GM18508 (cell line): ENCODE measurements at regions not wholly inside any gene's neighbourhood (a gene's known extent, or its start where the extent isn't known, plus 50 kb on each side); places are given as distances from the start of the nearest gene placed in this dataset.
"Not testable (repeated sequence)": the region's sequence is repeated elsewhere in the genome, so short reads cannot be mapped to it uniquely, and the experiment has no call there.

Experiments
- ATAC-seq: cut with Tn5 transposase; IDR thresholded peaks from one replicate; pipeline ENCODE4 v1.9.1; 2021; ENCODE audit warnings: moderate number of reproducible peaks; ENCODE audit not compliant: insufficient read depth, unreplicated experiment

DNA sequence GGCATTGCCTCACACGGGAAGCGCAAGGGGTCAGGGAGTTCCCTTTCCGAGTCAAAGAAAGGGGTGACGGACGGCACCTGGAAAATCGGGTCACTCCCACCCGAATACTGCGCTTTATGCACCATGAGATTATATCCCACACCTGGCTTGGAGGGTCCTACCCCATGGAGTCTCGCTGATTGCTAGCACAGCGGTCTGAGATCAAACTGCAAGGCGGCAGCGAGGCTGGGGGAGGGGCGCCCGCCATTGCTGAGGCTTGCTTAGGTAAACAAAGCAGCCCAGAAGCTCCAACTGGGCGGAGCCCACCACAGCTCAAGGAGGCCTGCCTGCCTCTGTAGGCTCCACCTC lies 145.1 kb upstream of the BCL6 start:
- not testable (repeated sequence) for ATAC-seq

DNA sequence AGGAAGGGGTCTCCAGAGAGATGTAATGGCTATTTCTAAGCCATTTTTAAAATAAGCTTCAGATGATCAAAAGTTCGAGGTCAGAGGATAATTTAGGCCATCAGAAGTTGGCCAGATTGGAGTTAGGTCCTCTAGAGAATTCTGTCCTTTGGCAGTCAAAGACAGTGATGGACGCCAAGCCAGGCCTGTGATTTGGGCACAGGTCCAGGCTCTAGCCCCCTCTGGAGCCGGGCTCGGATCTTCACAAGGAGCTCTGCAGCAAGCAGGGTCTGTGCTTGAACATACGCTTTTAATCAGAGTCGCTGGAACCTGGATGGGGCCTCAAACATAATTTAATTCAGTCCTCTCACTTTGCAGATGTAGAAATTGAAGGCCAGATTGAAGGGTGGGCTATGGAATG lies 151.4 kb upstream of the BCL6 start:
- ATAC-seq, result no peak

DNA sequence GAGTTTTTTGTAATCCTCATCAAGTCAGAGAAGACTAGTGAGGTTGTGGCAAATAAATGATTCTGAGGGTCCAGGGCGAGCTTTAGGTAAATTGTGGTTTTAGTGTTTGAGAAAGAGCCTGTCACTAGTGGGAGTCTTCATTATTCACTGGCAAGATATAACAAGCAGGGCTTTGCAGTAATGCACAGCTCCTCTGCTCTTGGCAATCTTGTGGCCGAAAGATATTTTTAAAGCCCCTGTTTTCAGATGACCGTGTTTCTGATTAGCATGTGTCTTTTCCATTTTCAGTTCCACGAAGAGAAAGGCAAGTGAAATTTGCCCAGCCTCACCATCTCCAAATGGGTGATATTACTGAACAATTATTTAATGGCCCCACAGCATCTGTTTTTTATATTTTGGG lies 154.0 kb upstream of the BCL6 start:
- ATAC-seq, result no peak

DNA sequence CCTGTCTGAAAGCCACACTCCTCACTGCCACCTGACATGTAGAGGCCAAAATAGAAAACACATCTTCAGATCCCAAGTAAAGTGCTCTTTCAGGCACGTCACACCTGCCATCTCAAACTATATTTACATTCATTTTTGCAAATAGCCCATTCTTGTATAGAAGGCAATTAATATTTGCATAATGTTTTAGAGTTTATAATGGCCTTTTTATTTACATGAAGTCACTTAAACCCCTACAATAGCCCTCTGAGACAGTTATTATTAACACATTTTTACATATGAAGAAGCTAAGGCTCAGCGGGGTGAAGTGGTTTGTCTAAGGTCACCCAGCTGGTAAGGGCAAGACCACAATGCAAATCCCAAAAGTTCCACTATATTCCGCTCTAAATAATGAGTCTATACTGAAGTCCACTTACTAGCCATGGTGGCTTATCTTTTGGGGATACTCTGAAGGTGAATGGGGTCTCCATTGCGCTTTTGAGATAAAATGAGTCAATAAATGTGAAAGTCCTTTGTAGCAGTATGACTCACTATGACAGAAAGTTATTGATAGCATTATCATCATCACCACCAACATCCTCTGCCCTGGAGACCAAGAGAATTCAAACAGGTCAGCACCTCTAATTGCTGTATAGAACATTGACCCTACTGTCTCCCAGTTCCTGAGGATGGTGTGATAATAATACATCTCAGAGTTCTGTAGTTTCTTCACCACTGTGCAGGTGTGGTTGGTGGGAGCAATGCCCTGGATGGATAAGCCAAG lies 155.9 kb upstream of the BCL6 start:
- no peak for ATAC-seq

DNA sequence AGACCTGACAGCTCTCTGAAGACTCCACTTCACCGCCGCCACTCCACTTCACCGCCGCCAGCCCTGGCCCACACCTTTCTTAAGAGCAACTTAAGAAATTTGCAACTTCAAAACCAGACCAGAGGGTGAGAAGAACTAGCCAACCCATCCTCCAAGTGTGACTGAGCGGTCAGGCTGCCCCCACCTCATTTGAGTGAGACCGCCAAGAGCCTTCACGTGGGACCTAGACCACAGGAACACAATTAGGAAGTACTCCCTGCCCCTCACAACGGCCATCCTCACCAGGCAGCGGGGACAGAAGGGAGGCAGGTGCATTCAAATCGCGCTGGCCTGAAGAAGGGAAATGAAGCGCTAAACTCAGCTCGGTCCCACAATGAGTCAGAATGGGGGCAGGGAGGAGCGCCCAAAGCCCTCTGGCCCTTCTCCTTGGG lies 156.8 kb upstream of the BCL6 start:
- no peak for ATAC-seq

DNA sequence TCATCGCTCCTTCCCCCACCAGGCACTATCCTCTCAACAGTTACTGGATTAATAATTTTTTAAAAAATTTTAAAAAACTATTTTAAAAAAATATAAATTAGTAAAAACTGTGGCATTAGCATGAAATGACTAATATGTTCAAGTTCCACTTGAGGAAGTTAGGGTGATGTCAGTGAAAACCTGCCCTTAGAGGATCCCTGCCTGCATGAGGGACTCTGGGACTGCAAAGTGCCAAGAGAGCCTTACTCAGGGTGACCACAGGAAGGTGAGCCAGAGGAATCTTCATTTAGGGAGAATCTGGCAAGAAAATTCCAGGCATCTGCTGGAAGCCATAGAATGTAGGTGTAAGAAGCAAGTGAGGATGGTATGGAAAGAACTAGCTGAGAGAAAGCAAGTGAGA lies 157.7 kb upstream of the BCL6 start:
- ATAC-seq, result no peak

DNA sequence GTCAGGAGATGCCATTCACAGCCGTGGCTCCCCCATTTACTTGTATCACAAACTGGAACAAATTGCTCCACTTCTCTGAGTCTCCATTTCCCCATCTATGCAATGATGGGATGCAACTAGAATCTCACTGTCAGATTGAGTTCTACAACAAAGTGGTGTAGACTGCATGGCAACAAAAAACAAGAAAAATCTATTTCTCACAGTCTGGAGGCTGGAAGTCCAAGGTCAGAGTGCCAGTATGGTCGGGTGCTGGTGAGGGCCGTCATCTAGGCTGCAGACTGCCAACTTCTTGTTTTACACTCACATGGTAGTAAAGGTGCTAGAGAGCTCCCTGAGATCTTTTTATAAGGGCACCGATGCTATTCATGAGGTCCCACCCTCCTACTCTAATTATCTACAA lies 158.4 kb upstream of the BCL6 start:
- no peak for ATAC-seq

DNA sequence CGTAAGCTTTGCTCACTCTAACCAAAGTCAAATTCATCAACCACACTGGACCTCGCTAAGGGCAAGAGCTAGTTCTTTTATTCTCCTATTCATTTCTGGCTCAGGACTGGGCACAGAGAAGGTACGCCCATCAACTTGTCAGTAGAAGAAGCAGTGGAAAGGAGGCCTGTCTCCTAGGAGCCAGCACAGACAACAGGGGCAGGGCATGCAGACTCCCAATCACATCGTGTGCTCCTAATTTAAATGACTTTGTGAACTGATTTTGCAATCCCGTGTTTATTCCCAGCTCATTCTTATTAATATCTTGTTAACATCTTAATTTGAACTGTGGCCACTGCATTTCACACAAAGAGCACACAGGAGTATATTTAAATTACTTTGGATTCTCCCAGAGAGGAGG lies 161.1 kb upstream of the BCL6 start:
- no peak for ATAC-seq

DNA sequence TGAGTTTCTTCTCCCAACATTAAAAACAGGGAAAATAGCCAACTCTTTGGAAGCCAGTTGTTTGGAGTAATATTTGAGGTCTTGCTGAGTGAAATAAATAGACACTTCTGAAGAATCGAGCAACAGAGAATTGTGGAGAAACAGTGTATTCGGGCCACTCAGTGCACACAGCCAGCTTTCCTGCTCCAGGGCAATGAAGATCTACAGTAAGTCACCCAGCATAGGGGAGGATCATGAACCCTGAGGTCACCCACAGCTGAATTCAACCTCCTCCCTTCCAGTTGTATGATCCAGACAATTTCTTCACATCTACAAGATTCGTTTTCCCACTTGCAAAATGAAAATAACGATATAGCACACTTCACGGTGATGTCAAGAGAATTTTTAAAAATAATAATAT lies 161.7 kb upstream of the BCL6 start:
- no peak for ATAC-seq

DNA sequence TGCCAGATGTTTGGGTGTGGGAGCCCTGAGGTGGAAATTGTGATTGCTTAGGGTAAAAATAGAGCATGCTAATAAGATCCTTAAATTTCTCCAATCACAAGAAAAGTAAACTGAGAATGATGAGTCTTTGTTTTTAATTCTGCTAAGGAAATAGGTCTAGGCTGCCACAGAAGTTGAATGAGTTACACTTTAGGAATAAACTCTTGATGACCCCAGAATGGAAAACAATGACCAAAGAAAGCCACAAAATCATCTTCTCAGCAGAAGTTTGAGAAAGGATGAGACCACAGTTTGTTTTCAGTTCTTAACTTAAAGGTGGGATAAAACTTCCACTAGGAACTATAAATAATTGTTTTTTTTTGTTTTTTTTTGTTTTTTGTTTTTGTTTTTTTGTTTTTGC lies 164.6 kb upstream of the BCL6 start:
- ATAC-seq, result no peak

DNA sequence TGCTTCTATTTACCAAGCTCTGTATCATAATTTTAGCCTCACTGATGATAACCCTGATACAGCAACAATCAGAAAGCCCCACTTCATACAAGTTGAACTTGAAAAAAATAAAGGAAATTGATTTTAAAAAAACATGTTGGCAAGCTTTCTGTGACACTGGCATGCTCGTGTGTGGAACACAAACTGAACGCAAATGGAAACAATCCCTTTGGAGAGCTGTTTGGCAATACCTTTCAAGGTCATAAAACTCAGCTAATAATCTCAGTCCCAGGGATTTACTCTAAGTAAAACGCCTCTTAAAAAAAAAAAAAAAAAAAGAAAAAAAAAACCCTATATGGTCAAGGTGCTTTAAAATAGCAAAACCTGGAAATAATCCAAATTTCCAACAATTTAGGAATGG lies 166.7 kb upstream of the BCL6 start:
- ATAC-seq, result no peak

DNA sequence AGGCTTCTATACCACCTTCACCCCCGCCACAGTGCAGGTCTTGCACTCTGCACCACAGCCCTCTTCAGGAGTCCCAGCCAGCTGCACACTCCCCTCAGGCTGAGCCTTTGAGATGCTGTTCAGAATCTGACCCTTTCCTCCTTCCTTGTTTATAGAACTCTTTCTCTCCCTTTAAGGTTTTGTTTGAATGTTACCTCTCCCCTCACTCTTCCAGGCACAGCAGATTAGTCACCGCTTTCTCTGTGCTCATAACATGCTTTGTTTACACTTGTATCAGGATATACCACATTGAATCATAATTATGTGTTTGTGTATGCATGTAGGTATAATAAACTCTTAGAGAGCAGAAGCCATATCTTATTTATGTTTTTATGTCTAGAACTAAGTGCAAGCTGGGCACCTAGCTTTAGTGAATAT lies 168.4 kb upstream of the BCL6 start:
- ATAC-seq, result no peak

DNA sequence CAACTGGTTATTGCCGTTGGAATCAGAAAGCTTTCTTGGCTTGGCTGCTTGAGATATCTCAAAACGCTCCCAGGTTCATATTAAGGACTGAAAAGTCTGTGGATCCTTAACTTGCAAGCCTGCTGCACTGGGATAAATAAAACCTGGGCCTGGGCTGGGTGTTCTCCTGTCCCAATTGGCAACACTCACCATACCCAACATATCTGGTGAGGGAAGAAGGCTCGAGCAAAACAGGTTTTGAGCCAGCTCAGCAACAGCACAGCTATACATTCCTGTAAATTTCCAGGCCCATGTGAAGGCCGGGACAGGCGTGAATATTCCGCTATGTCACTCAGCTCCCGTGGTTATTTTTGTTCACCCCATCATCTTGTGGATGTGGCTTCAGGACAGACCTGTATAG lies 169.0 kb upstream of the BCL6 start:
- no peak for ATAC-seq

DNA sequence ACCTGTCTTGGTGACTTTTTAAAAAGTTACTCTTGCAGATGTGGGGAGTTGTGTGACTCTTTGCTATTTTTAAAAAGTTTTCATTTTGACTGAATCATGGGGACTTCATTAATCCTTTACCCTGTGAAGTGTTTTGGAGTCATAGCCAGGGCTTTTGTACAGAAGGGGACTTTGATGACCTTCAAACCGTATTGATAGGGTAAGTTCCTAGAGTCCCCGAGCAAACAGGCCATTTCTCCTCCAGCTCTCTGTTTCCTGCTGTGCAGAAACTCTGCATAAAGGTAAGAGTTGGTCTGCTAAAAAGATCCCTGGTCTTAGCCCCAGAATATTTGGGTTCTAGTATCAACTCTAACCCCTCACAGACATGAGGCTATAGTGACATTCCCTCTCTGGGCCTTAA lies 170.8 kb upstream of the BCL6 start:
- no peak for ATAC-seq

DNA sequence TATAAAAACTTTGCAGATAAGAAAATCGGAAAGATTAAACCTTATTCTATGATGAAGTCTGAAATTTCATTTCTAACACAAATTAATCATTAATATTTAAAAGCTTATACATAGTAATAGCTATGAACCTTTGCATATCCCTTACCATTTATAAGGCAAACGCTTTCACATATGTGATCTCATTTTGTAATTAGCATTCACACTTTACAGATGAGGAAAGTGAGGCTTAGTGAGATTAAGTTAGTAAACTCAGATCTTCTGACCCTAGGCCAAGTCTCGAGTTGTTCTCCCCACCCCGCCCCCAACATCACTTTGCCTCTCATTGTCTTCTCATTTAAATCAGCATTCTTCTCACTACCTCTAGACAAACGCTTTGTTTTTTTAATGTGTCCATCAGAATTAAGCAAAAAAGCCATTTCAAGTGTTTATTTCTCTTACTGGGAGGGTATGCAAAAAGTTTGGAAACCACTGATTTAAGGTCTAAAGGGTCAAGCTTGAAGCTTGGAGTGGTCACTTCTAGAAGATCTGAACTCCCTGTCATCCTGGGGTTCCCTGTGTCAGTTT lies 172.9 kb upstream of the BCL6 start:
- ATAC-seq, result no peak

DNA sequence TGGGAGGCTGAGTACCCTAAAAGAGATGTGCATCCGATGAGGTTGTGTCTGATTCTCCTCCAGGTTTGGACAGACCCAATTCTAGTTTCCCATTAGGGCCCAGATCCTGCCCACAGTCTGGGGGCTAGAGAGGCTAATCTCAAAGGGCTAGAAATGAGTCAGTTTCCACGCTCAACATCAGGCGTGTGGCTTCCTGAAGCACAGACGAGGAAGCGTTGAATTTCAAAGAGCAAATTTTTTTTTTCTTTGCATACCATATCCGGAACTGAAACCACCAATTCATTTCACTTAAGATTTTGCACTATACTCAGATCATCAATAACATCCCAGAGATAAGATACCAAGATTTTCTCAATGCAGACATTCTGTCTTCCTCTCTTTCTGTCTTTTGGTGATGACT lies 173.8 kb upstream of the BCL6 start:
- ATAC-seq, result peak; percentile 87

DNA sequence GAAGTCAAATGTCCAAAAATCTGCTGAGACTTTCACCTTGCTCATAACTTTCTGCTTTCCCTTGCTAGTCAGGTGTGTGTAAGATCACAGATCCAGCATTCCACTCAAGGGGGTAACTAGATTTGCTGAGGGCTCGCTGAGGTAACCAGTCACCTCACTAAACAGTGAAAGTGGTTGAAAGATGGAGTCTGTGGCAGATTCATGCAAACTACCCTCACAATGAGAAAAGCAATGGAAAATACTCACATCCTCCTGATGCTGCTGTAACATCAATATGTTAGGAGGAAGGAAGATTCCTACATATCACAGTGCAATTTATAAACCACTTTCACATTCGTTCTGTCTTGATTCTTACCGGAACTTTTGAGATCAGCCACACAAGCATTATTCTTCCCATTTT lies 174.3 kb upstream of the BCL6 start:
- ATAC-seq, result peak; percentile 21

DNA sequence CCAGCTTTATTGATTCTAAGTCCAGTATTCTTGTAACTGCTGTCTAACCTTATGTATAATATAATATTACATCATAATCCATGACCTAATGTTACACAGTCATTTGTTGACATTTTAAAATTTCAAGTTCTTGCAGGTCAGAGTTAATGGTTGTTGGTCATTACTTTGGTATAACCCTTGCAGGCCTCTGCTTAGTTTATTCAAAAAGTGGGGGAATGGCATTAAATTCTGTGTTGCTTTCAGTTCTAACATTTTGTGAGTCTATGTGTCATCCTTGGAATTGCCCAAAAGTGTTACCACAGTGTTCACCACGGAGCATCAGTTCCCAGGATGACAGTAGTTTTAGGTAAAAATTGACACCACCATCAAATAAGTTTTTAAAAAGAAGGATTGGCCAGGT lies 174.8 kb upstream of the BCL6 start:
- ATAC-seq, result no peak

DNA sequence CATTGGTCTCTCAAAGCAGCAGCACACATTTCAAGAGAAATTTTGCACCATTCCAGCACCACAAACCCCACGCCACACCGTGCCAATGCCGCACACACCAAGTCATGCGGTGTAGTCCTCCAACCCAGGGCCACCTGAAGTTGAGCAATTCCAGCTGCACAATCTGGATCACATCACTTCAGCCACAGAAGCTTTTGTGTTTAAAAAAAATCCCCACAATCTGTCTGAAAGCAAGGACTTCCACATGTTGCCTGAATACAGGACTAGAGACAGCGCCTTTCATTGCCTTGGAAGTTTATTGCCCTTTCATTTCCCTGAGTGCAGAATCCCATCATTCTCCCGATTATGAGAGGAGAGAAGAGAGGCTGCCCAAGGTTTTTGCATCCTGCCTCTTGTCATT lies 175.6 kb upstream of the BCL6 start:
- no peak for ATAC-seq

DNA sequence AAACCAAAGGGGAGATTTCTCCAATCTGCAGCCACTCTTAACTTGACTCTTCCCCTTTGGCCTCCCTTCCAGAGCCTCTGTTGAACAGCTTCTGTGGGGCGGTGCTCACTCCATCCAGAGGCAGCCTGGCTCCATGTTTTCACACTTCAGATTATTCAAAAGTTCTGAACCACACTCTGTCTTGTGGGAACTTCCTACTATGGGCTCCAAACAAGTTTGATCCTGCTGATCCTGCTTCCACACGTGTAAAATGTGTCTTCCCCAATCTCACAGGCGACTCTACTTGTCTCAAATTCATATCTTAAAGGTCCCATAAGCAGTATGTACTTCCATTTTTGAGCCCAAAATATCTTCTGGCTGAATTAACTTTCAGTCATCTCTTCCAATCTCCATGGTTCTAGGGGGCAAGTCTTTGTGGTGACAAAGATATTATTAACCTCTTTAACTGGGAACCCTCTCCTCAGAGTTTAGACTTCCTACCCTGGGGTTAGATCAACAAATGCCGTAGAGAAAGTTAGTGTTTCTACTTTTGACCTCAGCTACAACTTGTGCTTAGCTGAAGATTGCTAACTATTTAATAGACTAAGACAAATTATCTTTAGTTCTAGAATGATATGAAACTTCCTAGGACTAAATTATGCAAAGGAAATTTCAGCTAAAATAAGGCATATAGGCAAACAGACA lies 176.3 kb upstream of the BCL6 start:
- ATAC-seq, result no peak

DNA sequence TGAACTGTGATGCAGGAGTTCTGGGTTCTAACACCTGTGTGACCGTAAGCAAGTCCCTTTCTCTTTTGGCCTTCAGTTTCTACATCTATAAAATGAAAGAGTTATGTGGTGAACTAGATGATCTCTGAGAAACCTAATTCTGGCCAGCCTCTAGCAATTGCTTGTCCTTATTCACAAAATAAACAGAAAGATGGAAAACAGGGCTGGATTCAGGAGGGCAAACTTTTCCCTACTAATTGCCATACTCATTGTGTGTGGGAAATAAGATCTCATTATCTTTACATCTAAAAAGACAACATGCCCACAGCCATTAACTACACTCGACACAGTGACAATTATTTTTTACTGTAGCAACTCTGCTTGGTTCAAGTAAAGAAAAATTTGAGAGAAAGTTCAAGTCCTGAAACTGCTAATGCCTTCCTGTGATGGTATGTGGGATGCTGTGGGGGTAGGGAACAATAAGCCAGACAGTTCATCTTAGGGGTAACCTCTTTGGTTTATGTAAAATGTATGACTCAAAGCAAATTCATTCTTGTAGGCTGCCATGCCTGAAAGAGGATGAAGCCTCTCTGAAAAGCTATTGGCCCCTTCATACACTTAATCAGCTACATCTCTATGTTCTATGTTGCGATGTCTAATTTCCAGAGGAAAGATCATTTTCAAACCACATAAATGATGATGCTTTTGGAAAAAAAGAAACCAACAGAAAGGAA lies 177.6 kb upstream of the BCL6 start:
- ATAC-seq, result no peak
